GM21390 (cell line): ENCODE measurements at regions not wholly inside any gene's neighbourhood (a gene's known extent, or its start where the extent isn't known, plus 50 kb on each side); places are given as distances from the start of the nearest gene placed in this dataset.

Source experiments
- ATAC-seq: cut with Tn5 transposase; IDR thresholded peaks from one replicate; pipeline ENCODE4 v1.9.1; 2021; ENCODE audit not compliant: unreplicated experiment

GRCh38 chr2:83695037-83695436 lies 764.0 kb downstream of the SUCLG1 start:
- no peak for ATAC-seq

- ATAC-seq = no peak
Measured at GRCh38 chr2:83689402-83689801, 769.7 kb downstream of the SUCLG1 start.

DNA sequence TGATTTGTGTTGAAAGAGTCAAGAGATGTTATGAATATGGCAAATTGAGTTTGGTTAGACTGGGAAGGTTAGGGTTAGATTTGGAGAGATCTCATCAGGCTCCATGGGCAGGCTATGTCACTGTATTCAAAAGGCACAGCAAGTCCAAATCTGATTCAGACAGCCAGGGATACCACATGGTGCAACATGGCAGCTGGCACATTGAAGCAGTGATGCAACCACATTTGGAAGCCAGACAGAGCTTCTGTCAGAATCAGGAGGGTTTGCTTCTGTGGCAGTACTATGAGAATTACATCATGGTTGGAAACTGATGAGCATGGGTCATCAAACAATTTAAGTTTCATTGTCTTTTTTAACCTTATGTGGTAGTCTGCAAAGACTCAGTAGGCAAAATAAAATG lies 772.2 kb downstream of the SUCLG1 start:
- no peak for ATAC-seq

DNA sequence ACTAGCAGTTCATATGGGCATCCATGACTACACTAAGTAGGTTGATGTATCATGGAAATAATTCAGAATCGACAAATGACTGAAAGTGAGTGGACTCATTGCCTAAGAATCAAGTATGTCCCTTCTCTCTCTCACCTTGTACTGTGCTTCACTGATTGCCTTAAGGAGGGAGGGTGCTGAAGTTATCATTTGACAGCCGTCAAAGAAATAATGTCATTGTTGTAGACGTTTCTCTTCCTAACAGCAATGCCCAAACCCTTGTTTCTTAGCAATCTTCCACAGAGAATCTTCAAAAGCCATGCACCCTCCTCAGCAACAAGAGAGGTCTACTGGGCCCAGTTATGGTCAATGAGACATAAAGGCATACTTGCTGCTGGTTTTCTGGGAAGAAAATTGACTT lies 785.0 kb downstream of the SUCLG1 start:
- ATAC-seq = no peak

- ATAC-seq = no peak
Measured at GRCh38 chr2:83665894-83666293, 793.2 kb downstream of the SUCLG1 start.

- no peak for ATAC-seq
Measured at GRCh38 chr2:83665154-83665553, 793.9 kb downstream of the SUCLG1 start.

DNA sequence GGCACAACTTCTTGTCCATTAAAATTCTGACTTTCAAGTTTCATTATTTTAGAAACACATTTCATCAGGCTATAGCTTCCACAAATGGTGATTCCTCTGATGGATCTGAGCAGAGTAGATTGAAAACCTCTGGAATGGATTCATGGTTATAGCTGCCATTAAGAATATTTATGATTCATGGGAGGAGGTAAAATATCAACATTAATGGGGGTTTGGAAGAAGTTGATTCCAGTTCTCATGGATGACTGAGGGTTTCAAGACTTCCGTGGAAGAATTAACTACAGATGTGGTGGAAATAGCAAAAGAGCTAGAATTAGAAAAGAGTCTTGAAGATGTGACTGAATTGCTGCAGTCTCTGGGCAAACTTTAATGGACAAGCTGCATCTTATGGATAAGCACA lies 797.4 kb downstream of the SUCLG1 start:
- ATAC-seq = no peak

DNA sequence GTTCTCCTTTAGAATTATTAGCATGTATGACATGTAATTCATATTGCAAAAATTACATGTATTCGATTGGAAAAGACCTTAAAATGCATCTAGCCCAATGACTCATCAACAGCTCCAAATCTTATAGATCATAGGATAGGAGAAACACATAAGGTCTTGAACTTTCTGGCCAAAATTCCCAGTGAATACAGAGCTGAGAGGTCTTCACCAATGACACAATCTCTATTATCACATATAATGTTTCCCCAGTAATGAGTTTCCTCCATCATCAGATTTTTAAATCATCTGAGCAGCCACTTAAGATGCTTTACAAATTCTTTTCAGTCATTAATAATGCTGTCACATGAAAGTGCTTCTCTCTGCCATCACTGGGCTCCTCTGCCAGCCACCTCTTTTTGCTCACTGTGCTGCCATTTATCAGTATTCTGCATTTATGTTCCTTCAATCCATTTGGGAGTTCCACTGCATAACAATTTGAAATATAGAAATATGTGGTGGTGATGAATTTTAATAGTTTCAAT lies 804.9 kb downstream of the SUCLG1 start:
- no peak for ATAC-seq

GRCh38 chr2:83650898-83651297 lies 808.2 kb downstream of the SUCLG1 start:
- no peak for ATAC-seq

GRCh38 chr2:83650161-83650560 lies 808.9 kb downstream of the SUCLG1 start:
- no peak for ATAC-seq

- no peak for ATAC-seq
Measured at GRCh38 chr2:83640506-83640905, 818.6 kb downstream of the SUCLG1 start.

DNA sequence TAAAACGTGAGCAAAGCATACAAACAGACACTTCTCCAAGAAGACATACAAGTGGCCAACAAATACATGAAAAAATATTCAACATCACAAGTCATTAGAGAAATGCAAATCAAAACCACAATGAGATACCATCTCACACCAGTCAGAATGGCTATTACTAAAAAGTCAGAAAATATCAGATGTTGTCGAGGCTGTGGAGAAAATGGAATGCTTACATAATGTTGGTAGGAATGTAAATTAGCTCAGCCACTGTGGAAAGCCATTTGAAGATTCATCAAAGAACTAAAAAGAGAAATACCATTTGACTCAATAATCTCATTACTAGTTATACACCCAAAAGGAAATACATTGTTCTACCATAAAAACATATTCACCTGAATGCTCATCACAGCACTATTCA lies 825.7 kb downstream of the SUCLG1 start:
- ATAC-seq = no peak

DNA sequence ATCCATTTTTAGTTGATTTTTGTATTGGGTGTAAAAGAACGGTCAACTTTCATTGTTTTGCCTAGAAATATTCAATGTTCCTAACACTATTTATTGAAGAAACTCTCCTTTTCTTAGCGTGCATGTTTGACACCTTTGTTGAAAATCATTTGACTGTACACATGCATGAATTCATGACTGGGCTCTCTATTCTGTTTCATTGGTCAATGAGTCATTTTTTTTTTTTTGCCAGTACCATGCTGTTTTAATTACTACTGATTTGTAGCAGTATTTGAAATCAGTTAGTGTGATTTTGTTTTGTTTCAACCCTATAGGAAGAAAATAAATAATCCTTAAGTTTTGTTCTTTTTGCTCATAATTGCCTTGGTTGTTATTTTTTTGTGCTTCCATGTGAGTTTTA lies 828.7 kb downstream of the SUCLG1 start:
- no peak for ATAC-seq

DNA sequence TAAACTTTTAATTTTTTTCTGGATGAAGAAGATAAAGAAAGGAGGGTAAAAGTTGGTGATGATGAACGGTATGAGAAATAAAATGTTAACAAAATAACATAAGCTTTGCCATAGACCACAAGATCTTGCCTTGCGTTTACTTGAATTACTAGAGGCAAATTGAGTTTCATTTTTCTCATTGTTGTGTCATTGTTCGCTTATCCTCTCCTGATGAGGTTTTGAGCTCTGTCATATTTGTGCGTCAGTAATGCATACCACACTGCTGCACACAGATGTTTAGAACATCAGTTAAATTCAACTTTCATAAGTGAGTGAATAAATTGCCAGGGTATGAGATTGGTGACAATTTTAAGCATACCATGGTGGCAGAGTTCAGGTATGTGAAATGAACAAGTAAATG lies 843.6 kb downstream of the SUCLG1 start:
- ATAC-seq = no peak

DNA sequence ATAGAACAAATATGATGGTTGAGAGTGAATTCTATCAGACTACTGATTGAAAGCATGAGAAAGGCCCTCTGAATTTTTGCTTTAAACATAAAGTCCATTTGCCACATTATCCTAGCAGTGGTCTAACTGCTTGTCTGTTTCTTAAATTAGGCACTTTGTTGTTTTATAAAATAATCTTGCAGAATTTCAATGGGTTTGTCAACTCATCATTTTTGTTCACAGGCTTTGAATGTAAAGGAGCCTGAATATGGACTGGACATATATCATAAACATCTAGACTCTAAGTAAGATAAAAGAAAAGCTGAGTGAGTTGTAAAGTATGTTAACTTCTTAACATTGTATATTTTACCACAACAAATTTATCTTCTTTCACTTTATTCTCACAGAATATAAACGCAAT lies 845.9 kb downstream of the SUCLG1 start:
- ATAC-seq = no peak

- ATAC-seq = no peak
Measured at GRCh38 chr2:83602753-83603152, 856.3 kb downstream of the SUCLG1 start.

- ATAC-seq = no peak
Measured at GRCh38 chr2:83596592-83597282, 862.3 kb downstream of the SUCLG1 start.

DNA sequence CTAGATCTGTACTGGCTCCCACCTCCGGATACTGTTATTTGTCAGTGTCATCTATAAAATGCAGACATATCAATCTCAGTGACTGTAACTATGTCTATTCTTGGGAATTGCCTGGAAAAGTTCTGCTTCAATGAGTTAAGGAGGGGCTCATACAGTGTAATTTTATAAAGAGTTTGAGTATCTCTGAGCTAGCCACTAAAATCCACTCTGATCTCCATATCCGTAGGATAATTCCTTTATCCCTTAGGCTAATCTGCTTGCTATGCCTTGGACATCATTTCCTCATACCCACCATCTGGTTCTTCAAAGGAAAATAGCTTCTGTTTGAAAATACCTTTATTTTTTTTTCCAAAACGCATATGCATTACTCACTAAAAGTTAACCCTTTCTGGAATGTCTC lies 863.2 kb downstream of the SUCLG1 start:
- no peak for ATAC-seq

- no peak for ATAC-seq
Measured at GRCh38 chr2:83595121-83595690, 863.9 kb downstream of the SUCLG1 start.

- no peak for ATAC-seq
Measured at GRCh38 chr2:83594241-83595120, 864.6 kb downstream of the SUCLG1 start.

GRCh38 chr2:83587309-83587708 lies 871.8 kb downstream of the SUCLG1 start:
- no peak for ATAC-seq

GRCh38 chr2:83585250-83585649 lies 873.8 kb downstream of the SUCLG1 start:
- no peak for ATAC-seq
